ENCODE measurements at regions not wholly inside any gene's neighbourhood (a gene's known extent, or its start where the extent isn't known, plus 50 kb on each side); places are given as distances from the start of the nearest gene placed in this dataset.

GRCh38 chr4:111720866-111721265, 424.4 kb upstream of the FAM241A start:
- Histone ChIP-seq H3K27me3 (ENCODE audit: insufficient read depth, low read length) (no peaks in the 10 kb centered on the region), H3K27ac (ENCODE audit: low read depth, low read length) (no peak overlapping the region), H2AFZ (ENCODE audit: low read length) (no peak overlapping the region), H3K4me1 (ENCODE audit: insufficient read depth, low read length) (no peaks in the 10 kb centered on the region), H4K20me1 (ENCODE audit: insufficient read depth, low read length) (no peaks in the 10 kb centered on the region), H3K9me3 (ENCODE audit: low read depth, low read length) (no peaks in the 10 kb centered on the region), H3K36me3 (ENCODE audit: insufficient read depth, low read length) (no peaks in the 10 kb centered on the region), H3K79me2 (ENCODE audit: insufficient read depth, low read length) (no peaks in the 10 kb centered on the region), H3K4me2 (ENCODE audit: insufficient read depth, low read length) (no peak overlapping the region), H3K4me3 (ENCODE audit: insufficient read depth, low read length) (no peak overlapping the region)
- no peak for TF ChIP-seq CTCF (IDR thresholded peaks at IDR 0.05; ENCODE audit: extremely low read depth, low read depth, low read length)
- DNase-seq (ENCODE audit: insufficient read length, low spot score, missing footprints), result no peak

GRCh38 chr4:111722213-111722720, 423.0 kb upstream of the FAM241A start:
- H3K27ac ChIP-seq (ENCODE audit: low read depth, low read length), result no peak overlapping the region
- H3K4me1 ChIP-seq (ENCODE audit: insufficient read depth, low read length), result no peaks in the 10 kb centered on the region
- no peak overlapping the region for H3K4me2 ChIP-seq (ENCODE audit: insufficient read depth, low read length)
- H3K4me3 ChIP-seq (ENCODE audit: insufficient read depth, low read length), result no peak overlapping the region
- TF ChIP-seq CTCF (IDR thresholded peaks at IDR 0.05; ENCODE audit: extremely low read depth, low read depth, low read length), result no peak
- no peaks in the 10 kb centered on the region for H3K9me3 ChIP-seq (ENCODE audit: low read depth, low read length)
- no peaks in the 10 kb centered on the region for H3K79me2 ChIP-seq (ENCODE audit: insufficient read depth, low read length)
- no peaks in the 10 kb centered on the region for H3K36me3 ChIP-seq (ENCODE audit: insufficient read depth, low read length)
- no peak overlapping the region for H2AFZ ChIP-seq (ENCODE audit: low read length)
- no peaks in the 10 kb centered on the region for H3K27me3 ChIP-seq (ENCODE audit: insufficient read depth, low read length)
- no peaks in the 10 kb centered on the region for H4K20me1 ChIP-seq (ENCODE audit: insufficient read depth, low read length)
- DNase-seq (ENCODE audit: insufficient read length, low spot score, missing footprints), result no peak

GRCh38 chr4:111736516-111736915, 408.7 kb upstream of the FAM241A start:
- Histone ChIP-seq H2AFZ (ENCODE audit: low read length) (no peak overlapping the region), H3K9me3 (ENCODE audit: low read depth, low read length) (no peaks in the 10 kb centered on the region), H3K79me2 (ENCODE audit: insufficient read depth, low read length) (no peaks in the 10 kb centered on the region), H3K4me3 (ENCODE audit: insufficient read depth, low read length) (no peak overlapping the region), H3K36me3 (ENCODE audit: insufficient read depth, low read length) (no peaks in the 10 kb centered on the region), H3K4me1 (ENCODE audit: insufficient read depth, low read length) (no peaks in the 10 kb centered on the region), H3K4me2 (ENCODE audit: insufficient read depth, low read length) (no peak overlapping the region), H3K27ac (ENCODE audit: low read depth, low read length) (no peak overlapping the region), H4K20me1 (ENCODE audit: insufficient read depth, low read length) (no peaks in the 10 kb centered on the region), H3K27me3 (ENCODE audit: insufficient read depth, low read length) (no peaks in the 10 kb centered on the region)
- DNase-seq (ENCODE audit: insufficient read length, low spot score, missing footprints), result no peak
- no peak for TF ChIP-seq CTCF (IDR thresholded peaks at IDR 0.05; ENCODE audit: extremely low read depth, low read depth, low read length)

GRCh38 chr4:111744847-111745246, 400.4 kb upstream of the FAM241A start:
- Histone ChIP-seq H3K4me1 (ENCODE audit: insufficient read depth, low read length) (no peaks in the 10 kb centered on the region), H3K4me2 (ENCODE audit: insufficient read depth, low read length) (no peak overlapping the region), H4K20me1 (ENCODE audit: insufficient read depth, low read length) (no peaks in the 10 kb centered on the region), H3K27ac (ENCODE audit: low read depth, low read length) (no peak overlapping the region), H2AFZ (ENCODE audit: low read length) (no peak overlapping the region), H3K79me2 (ENCODE audit: insufficient read depth, low read length) (no peaks in the 10 kb centered on the region), H3K4me3 (ENCODE audit: insufficient read depth, low read length) (no peak overlapping the region), H3K27me3 (ENCODE audit: insufficient read depth, low read length) (no peaks in the 10 kb centered on the region), H3K9me3 (ENCODE audit: low read depth, low read length) (no peaks in the 10 kb centered on the region), H3K36me3 (ENCODE audit: insufficient read depth, low read length) (no peaks in the 10 kb centered on the region)
- peak; percentile 21 for DNase-seq (ENCODE audit: insufficient read length, low spot score, missing footprints)
- TF ChIP-seq CTCF (IDR thresholded peaks at IDR 0.05; ENCODE audit: extremely low read depth, low read depth, low read length), result no peak

Data from osteoblast (primary cell).